HL-60 (cell line): ENCODE measurements at regions not wholly inside any gene's neighbourhood (a gene's known extent, or its start where the extent isn't known, plus 50 kb on each side); places are given as distances from the start of the nearest gene placed in this dataset.

Source experiments
- DNase-seq, 2 experiments: peaks; one replicate each; pipeline ENCODE4 v3.0.0-alpha.2; 2010 to 2020; ENCODE audit warnings: low read depth in 1 of 2, low spot score in 1 of 2
- H3K27ac ChIP-seq: fragments of 250-450 bp; sonication (Bioruptor Pico); replicated peaks from 2 replicates; pipeline ENCODE4 v1.5.1; 2020; ENCODE audit warnings: mild to moderate bottlenecking, moderate library complexity
- H3K27me3 ChIP-seq: fragments of 250-450 bp; sonication (Bioruptor Pico); 2 replicates; pipeline ENCODE4 v1.5.1; 2021; ENCODE audit warnings: mild to moderate bottlenecking, moderate library complexity; ENCODE audit not compliant: insufficient read depth, poor library complexity, severe bottlenecking
- H3K4me3 ChIP-seq: replicated peaks from 2 replicates; pipeline ENCODE4 v1.5.1; 2011; ENCODE audit warnings: mild to moderate bottlenecking, control low read depth, low read length; ENCODE audit not compliant: insufficient read depth
- GABPA ChIP-seq: IDR thresholded peaks from 2 replicates; pipeline ENCODE4 v1.6.1; 2012; ENCODE audit warnings: low read depth
- POLR2AphosphoS5 ChIP-seq: IDR thresholded peaks from 2 replicates; pipeline ENCODE4 v1.6.1; 2012; ENCODE audit warnings: low read depth
- REST ChIP-seq: IDR thresholded peaks from 2 replicates; pipeline ENCODE4 v1.6.1; 2012; ENCODE audit warnings: low read depth; ENCODE audit not compliant: insufficient replicate concordance
- SPI1 ChIP-seq: IDR thresholded peaks from 2 replicates; pipeline ENCODE4 v1.6.1; 2012; ENCODE audit warnings: low read depth, mild to moderate bottlenecking, borderline replicate concordance
- TF ChIP-seq, protein P1 (sequence below): IDR thresholded peaks from one replicate; pipeline ENCODE4 v1.5.1; 2011; ENCODE audit warnings: low read length, control low read depth, inconsistent platforms; ENCODE audit not compliant: insufficient read depth

DNA sequence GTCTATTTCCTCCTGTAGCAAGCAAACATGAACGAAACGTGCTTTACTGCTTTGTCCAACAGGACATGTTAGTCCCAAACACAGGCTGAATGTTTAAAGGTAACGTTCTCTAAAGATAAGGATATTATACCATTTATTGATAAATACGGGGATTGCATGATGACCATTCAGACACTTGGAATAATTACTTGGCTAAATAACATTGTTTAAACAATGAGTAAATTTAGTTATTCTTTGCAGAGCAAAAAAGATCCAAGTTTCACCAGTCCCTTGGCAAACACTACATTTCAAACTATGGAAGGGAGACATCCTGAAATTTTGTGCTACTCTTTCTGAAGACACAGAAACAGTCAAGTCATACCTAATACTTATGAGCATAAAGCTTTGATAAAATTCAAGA is 88.0 kb downstream of the ZNF280B start:
- Histone ChIP-seq H3K4me3 (no peak overlapping the region), H3K27me3 (peaks cover 41% of the 10 kb centered on the region), H3K27ac (no peak overlapping the region)
- no peak for DNase-seq
- TF ChIP-seq POLR2AphosphoS5 = no peak
- TF ChIP-seq, protein P1, sequence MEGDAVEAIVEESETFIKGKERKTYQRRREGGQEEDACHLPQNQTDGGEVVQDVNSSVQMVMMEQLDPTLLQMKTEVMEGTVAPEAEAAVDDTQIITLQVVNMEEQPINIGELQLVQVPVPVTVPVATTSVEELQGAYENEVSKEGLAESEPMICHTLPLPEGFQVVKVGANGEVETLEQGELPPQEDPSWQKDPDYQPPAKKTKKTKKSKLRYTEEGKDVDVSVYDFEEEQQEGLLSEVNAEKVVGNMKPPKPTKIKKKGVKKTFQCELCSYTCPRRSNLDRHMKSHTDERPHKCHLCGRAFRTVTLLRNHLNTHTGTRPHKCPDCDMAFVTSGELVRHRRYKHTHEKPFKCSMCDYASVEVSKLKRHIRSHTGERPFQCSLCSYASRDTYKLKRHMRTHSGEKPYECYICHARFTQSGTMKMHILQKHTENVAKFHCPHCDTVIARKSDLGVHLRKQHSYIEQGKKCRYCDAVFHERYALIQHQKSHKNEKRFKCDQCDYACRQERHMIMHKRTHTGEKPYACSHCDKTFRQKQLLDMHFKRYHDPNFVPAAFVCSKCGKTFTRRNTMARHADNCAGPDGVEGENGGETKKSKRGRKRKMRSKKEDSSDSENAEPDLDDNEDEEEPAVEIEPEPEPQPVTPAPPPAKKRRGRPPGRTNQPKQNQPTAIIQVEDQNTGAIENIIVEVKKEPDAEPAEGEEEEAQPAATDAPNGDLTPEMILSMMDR = no peak
- no peak for TF ChIP-seq SPI1
- TF ChIP-seq GABPA = no peak
- no peak for TF ChIP-seq REST

DNA sequence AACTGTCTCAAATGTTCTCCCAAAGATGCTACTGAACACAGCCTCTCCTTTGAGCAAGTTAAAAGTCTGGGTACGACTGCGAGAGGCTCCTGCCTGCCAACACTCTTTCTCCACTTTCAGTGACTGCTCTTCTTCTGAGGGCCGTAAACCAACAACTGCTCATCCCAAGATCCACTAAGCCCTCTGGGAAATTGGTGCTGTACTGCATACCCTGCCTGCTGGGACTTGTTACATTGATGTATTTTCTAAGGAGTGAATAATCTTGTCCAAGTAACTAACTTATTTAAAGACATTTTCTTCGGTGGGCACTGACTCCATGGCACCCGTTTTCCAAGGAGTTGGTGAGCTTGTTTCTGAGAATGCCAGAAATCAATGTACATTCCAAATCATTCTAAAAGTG is 87.2 kb downstream of the ZNF280B start:
- Histone ChIP-seq H3K4me3 (no peak overlapping the region), H3K27me3 (peaks cover 41% of the 10 kb centered on the region), H3K27ac (no peak overlapping the region)
- DNase-seq = no peak
- no peak for TF ChIP-seq GABPA
- TF ChIP-seq, protein P1 = no peak
- no peak for TF ChIP-seq SPI1
- no peak for TF ChIP-seq REST
- no peak for TF ChIP-seq POLR2AphosphoS5

GRCh38 chr22:22422629-22423112 is 85.9 kb downstream of the ZNF280B start:
- peak in 1 of 2 experiments; percentile 61 for DNase-seq
- Histone ChIP-seq H3K27me3 (peaks cover 37% of the 10 kb centered on the region), H3K4me3 (no peak overlapping the region), H3K27ac (no peak overlapping the region)
- no peak for TF ChIP-seq REST
- TF ChIP-seq, protein P1 = peak; percentile 74
